Bronchial epithelial cell (primary cell): ENCODE measurements at regions not wholly inside any gene's neighbourhood (a gene's known extent, or its start where the extent isn't known, plus 50 kb on each side); places are given as distances from the start of the nearest gene placed in this dataset.

Experiments used
- DNase-seq: peaks from one replicate; pipeline ENCODE4 v3.0.0-alpha.2; 2010; ENCODE audit warnings: low read depth
- FAIRE-seq: peaks from 2 replicates; lab custom pipeline; 2011; peaks lifted over from hg19 to GRCh38; lab: Jason Lieb, UNC
- H3K27me3 ChIP-seq: 2 replicates; pipeline ENCODE4 v1.5.1; 2011; ENCODE audit warnings: low read length; ENCODE audit not compliant: control insufficient read depth, insufficient read depth
- H3K36me3 ChIP-seq: 2 replicates; pipeline ENCODE4 v1.5.1; 2011; ENCODE audit warnings: low read length; ENCODE audit not compliant: control insufficient read depth, insufficient read depth
- H3K4me3 ChIP-seq: 2 replicates; pipeline ENCODE4 v1.5.1; 2011; ENCODE audit warnings: mild to moderate bottlenecking, low read depth, low read length, control low read depth
- CTCF ChIP-seq: IDR thresholded peaks from 2 replicates; pipeline ENCODE4 v1.5.1; 2011; ENCODE audit warnings: mild to moderate bottlenecking, moderate library complexity, low read length, control low read depth, inconsistent platforms; ENCODE audit not compliant: insufficient read depth, severe bottlenecking

- Histone ChIP-seq H3K27me3 (no peaks in the 10 kb centered on the region), H3K36me3 (no peaks in the 10 kb centered on the region), H3K4me3 (no peak overlapping the region)
- TF ChIP-seq CTCF: no peak
- FAIRE-seq: no peak
- no peak for DNase-seq
These were observed 127.1 kb downstream of the KCNJ2 start for GRCh38 chr17:70296456-70296855.

DNA sequence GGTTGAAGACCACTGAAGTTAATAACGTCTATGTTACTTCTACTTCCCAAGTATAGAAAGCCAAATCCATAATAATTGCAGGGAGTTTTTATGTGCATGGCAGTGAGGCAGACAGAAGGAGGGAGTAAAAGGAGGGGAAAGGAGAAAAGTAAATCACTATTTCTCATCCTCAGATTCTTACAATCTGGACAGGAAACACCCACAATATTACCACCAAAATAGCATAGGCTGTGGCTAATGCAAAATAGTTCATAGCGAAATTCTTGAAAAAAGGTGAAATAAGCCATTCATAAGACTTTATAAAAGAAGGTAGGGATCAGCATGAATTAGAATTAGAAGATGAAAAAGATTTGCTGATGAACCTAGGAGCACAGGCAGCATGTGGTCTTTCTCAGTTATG is 128.1 kb downstream of the KCNJ2 start:
- no peak for TF ChIP-seq CTCF
- Histone ChIP-seq H3K27me3 (no peaks in the 10 kb centered on the region), H3K36me3 (no peaks in the 10 kb centered on the region), H3K4me3 (no peak overlapping the region)
- no peak for FAIRE-seq
- no peak for DNase-seq

- no peak for FAIRE-seq
These were observed 129.7 kb downstream of the KCNJ2 start for GRCh38 chr17:70298929-70299531.

DNA sequence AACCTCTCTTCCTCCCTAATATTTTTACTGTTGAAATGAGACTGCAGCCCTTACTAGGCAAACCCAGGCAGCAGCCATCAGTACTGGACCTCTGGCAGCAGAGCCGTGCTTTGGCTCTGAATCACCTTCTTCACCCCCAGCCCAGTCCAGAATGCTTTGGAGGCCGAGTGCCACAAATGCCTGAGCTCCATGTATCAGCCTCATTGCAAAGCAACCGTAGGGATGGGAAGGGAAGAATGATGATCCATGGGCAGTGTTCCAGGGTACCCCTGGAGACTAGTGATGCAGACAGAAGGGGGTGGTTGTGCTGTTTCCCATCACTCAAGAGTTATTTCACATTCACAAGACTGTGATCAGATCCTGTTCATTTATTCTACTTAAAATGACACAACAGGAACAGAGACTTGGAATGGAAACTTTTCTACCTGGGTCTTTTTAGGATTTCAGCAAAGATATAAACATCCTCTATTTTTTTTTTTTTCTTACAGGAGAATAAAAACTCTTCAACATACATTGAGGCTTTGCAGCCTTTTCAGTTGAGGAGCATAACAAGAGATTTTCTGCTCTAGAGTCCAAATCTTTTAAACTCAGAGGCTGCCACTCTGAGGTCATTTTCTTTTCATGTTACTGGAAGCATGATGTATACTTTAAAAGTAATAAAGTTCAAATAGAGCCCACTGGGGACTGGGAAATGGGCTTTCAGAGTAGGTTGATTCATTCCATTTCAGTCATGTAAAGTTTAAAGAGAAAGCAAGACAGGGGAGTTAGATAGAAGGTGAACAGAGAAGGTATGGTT is 138.3 kb downstream of the KCNJ2 start:
- FAIRE-seq (no peak), DNase-seq (no peak)
- Histone ChIP-seq H3K27me3 (no peaks in the 10 kb centered on the region), H3K36me3 (no peaks in the 10 kb centered on the region), H3K4me3 (no peak overlapping the region)
- no peak for TF ChIP-seq CTCF

More at GRCh38 chr17:70298929-70299531, 129.7 kb downstream of the KCNJ2 start:
- DNase-seq: no peak
- Histone ChIP-seq H3K36me3 (no peaks in the 10 kb centered on the region), H3K4me3 (no peak overlapping the region), H3K27me3 (no peaks in the 10 kb centered on the region)
- TF ChIP-seq CTCF: no peak

DNA sequence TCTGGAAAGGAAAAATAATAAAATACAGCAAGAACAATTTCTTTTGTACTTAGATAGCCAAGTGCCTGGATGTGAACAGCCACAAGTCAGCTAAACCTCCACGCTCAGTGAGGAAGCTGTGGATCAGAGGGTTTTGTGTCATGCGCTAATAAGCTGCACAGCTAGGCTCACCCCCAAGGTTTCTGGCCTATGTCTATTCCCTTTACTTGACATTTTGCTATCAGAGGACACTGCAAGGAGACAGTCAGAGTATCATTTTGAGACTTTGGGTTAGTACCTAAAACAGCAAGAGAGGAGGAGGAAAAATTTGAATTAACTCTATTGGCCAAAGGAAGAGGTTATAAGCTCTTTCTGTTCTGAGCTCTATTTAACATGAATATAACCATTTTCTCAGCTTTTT is 139.3 kb downstream of the KCNJ2 start:
- no peaks in the 10 kb centered on the region for H3K27me3 ChIP-seq
- H3K36me3 ChIP-seq: no peaks in the 10 kb centered on the region
- no peak for DNase-seq
- TF ChIP-seq CTCF: no peak
- no peak overlapping the region for H3K4me3 ChIP-seq
- no peak for FAIRE-seq
